Parathyroid adenoma (tissue), 2 donors: ENCODE measurements at regions not wholly inside any gene's neighbourhood (a gene's known extent, or its start where the extent isn't known, plus 50 kb on each side); places are given as distances from the start of the nearest gene placed in this dataset.

Experiments
- H2AFZ ChIP-seq: fragments of 300-600 bp; sonication (generic); one replicate; pipeline ENCODE4 v1.7.0; 2017; ENCODE audit warnings: antibody characterized with exemption, mild to moderate bottlenecking
- H3K27ac ChIP-seq: fragments of 300-600 bp; sonication (generic); one replicate; pipeline ENCODE4 v1.7.0; 2017
- H3K27me3 ChIP-seq: fragments of 300-600 bp; sonication (generic); one replicate; pipeline ENCODE4 v1.7.0; 2017; ENCODE audit warnings: low read length; ENCODE audit not compliant: control insufficient read depth, insufficient read depth
- H3K36me3 ChIP-seq: fragments of 300-600 bp; sonication (generic); one replicate; pipeline ENCODE4 v1.7.0; 2017; ENCODE audit warnings: low read length; ENCODE audit not compliant: control insufficient read depth, insufficient read depth
- H3K4me1 ChIP-seq: fragments of 300-600 bp; sonication (generic); one replicate; pipeline ENCODE4 v1.7.0; 2017; ENCODE audit warnings: control low read depth
- H3K4me2 ChIP-seq: fragments of 300-600 bp; sonication (generic); one replicate; pipeline ENCODE4 v1.7.0; 2017; ENCODE audit warnings: low read length
- H3K4me3 ChIP-seq: fragments of 300-600 bp; sonication (generic); one replicate; pipeline ENCODE4 v1.7.0; 2017; ENCODE audit warnings: low read depth, low read length
- H3K79me2 ChIP-seq: fragments of 300-600 bp; sonication (generic); one replicate; pipeline ENCODE4 v1.7.0; 2017; ENCODE audit warnings: control low read depth
- H3K9ac ChIP-seq: fragments of 300-600 bp; sonication (generic); one replicate; pipeline ENCODE4 v1.7.0; 2017; ENCODE audit warnings: mild to moderate bottlenecking
- H3K9me3 ChIP-seq: fragments of 300-600 bp; sonication (generic); one replicate; pipeline ENCODE4 v1.7.0; 2017; ENCODE audit warnings: low read length; ENCODE audit not compliant: control insufficient read depth
- TF ChIP-seq, protein P1 (sequence below): fragments of 300-600 bp; sonication (generic); IDR thresholded peaks from one replicate; pipeline ENCODE4 v1.7.0; 2017; ENCODE audit warnings: antibody characterized with exemption, mild to moderate bottlenecking
- donor health status: primary hyperparathyroidism.

GRCh38 chr1:230581446-230582079 is 60.7 kb upstream of the COG2 start:
- Histone ChIP-seq H3K9ac (no peak overlapping the region), H3K4me1 (no peaks in the 10 kb centered on the region), H3K9me3 (no peaks in the 10 kb centered on the region), H3K4me3 (no peak overlapping the region), H3K36me3 (no peaks in the 10 kb centered on the region), H3K27ac (no peak overlapping the region), H2AFZ (no peak overlapping the region), H3K27me3 (no peaks in the 10 kb centered on the region), H3K4me2 (no peak overlapping the region), H3K79me2 (no peaks in the 10 kb centered on the region)
- TF ChIP-seq, protein P1, sequence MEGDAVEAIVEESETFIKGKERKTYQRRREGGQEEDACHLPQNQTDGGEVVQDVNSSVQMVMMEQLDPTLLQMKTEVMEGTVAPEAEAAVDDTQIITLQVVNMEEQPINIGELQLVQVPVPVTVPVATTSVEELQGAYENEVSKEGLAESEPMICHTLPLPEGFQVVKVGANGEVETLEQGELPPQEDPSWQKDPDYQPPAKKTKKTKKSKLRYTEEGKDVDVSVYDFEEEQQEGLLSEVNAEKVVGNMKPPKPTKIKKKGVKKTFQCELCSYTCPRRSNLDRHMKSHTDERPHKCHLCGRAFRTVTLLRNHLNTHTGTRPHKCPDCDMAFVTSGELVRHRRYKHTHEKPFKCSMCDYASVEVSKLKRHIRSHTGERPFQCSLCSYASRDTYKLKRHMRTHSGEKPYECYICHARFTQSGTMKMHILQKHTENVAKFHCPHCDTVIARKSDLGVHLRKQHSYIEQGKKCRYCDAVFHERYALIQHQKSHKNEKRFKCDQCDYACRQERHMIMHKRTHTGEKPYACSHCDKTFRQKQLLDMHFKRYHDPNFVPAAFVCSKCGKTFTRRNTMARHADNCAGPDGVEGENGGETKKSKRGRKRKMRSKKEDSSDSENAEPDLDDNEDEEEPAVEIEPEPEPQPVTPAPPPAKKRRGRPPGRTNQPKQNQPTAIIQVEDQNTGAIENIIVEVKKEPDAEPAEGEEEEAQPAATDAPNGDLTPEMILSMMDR = no peak

GRCh38 chr1:230578616-230579015 is 63.7 kb upstream of the COG2 start:
- Histone ChIP-seq H3K79me2 (no peaks in the 10 kb centered on the region), H2AFZ (no peak overlapping the region), H3K4me1 (no peaks in the 10 kb centered on the region), H3K9ac (no peak overlapping the region), H3K27ac (no peak overlapping the region), H3K27me3 (no peaks in the 10 kb centered on the region), H3K4me2 (no peak overlapping the region), H3K9me3 (no peaks in the 10 kb centered on the region), H3K4me3 (no peak overlapping the region), H3K36me3 (no peaks in the 10 kb centered on the region)
- TF ChIP-seq, protein P1 = no peak

DNA sequence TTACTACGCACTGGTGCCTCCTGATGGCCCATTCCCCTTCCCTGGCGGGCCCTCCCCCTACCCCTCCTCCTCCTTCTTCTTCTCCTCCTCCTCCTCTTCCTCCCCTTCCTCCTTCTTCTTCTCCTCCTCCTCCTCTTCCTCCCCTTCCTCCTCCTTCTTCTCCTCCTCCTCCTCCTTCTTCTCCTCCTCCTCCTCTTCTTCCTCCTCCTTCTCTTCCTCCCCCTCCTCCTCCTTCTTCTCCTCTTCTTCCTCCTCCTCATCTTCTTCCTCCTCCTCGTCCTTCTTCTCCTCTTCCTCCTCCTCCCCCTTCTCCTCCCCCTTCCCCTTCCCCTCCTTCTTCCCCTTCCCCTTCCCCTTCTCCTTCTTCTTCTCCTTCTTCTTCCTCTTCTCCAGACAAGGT is 64.7 kb upstream of the COG2 start:
- Histone ChIP-seq H3K27ac (no peak overlapping the region), H3K4me1 (no peaks in the 10 kb centered on the region), H3K9me3 (no peaks in the 10 kb centered on the region), H3K9ac (no peak overlapping the region), H2AFZ (no peak overlapping the region), H3K4me2 (no peak overlapping the region), H3K4me3 (no peak overlapping the region), H3K79me2 (no peaks in the 10 kb centered on the region), H3K36me3 (no peaks in the 10 kb centered on the region), H3K27me3 (no peaks in the 10 kb centered on the region)
- TF ChIP-seq, protein P1 = no peak

GRCh38 chr1:230575886-230576500 is 66.3 kb upstream of the COG2 start:
- TF ChIP-seq, protein P1 = no peak
- Histone ChIP-seq H2AFZ (no peak overlapping the region), H3K36me3 (no peaks in the 10 kb centered on the region), H3K4me3 (no peak overlapping the region), H3K27me3 (no peaks in the 10 kb centered on the region), H3K9me3 (no peaks in the 10 kb centered on the region), H3K27ac (no peak overlapping the region), H3K79me2 (no peaks in the 10 kb centered on the region), H3K4me2 (no peak overlapping the region), H3K9ac (no peak overlapping the region), H3K4me1 (no peaks in the 10 kb centered on the region)

GRCh38 chr1:230574502-230574901 is 67.8 kb upstream of the COG2 start:
- no peak overlapping the region for H3K4me2 ChIP-seq
- no peak overlapping the region for H2AFZ ChIP-seq
- no peaks in the 10 kb centered on the region for H3K4me1 ChIP-seq
- no peak overlapping the region for H3K27ac ChIP-seq
- H3K79me2 ChIP-seq = no peaks in the 10 kb centered on the region
- no peaks in the 10 kb centered on the region for H3K36me3 ChIP-seq
- no peak overlapping the region for H3K4me3 ChIP-seq
- no peaks in the 10 kb centered on the region for H3K27me3 ChIP-seq
- H3K9me3 ChIP-seq = no peaks in the 10 kb centered on the region
- TF ChIP-seq, protein P1 = no peak
- no peak overlapping the region for H3K9ac ChIP-seq
